HEK293 (cell line): ENCODE measurements at regions not wholly inside any gene's neighbourhood (a gene's known extent, or its start where the extent isn't known, plus 50 kb on each side); places are given as distances from the start of the nearest gene placed in this dataset.

Experiments used
- CTCF ChIA-PET: fragments of 350-600 bp; formaldehyde crosslinking; extraction: SDS; loops from one replicate; lab custom pipeline; 2021; ENCODE audit warnings: antibody characterized with exemption; lab: Yijun Ruan, JAX
- POLR2A ChIA-PET: fragments of 300-600 bp; formaldehyde crosslinking; extraction: SDS; loops from one replicate; lab custom pipeline; 2020; ENCODE audit warnings: antibody characterized with exemption, inconsistent platforms; lab: Yijun Ruan, JAX
- H3K27ac ChIP-seq: fragments of 200-500 bp; sonication (Bioruptor generic); 2 replicates; pipeline ENCODE4 v1.5.1; 2014; ENCODE audit warnings: low read depth, low read length, control low read depth, inconsistent platforms; ENCODE audit errors: extremely low read depth
- H3K36me3 ChIP-seq, 2 experiments: fragments of 200-500 bp in 1 of 2; sonication (Bioruptor generic) in 1 of 2; 1 replicate in 1 of 2; 2 replicates in 1 of 2; pipeline ENCODE4 v1.5.1; 2014 to 2017; ENCODE audit warnings: inconsistent platforms in 2 of 2, low read length in 2 of 2; ENCODE audit not compliant: control insufficient read depth in 2 of 2, insufficient read depth in 1 of 2
- H3K4me1 ChIP-seq: fragments of 200-500 bp; sonication (Bioruptor generic); 2 replicates; pipeline ENCODE4 v1.5.1; 2014; ENCODE audit warnings: mild to moderate bottlenecking, low read length, inconsistent platforms; ENCODE audit not compliant: control insufficient read depth, insufficient read depth
- H3K4me3 ChIP-seq: 2 replicates; pipeline ENCODE4 v1.5.1; 2011; ENCODE audit warnings: low read depth, mild to moderate bottlenecking, control low read depth, low read length, moderate library complexity
- H3K9me3 ChIP-seq: fragments of 200-500 bp; sonication (Bioruptor generic); 2 replicates; pipeline ENCODE4 v1.5.1; 2014; ENCODE audit warnings: low read depth, low read length, inconsistent platforms; ENCODE audit not compliant: control insufficient read depth, insufficient read depth
- OSR2 ChIP-seq: fragments of 450-650 bp; formaldehyde crosslinking; IDR thresholded peaks from 2 replicates; pipeline ENCODE4 v1.5.1; 2016; ENCODE audit warnings: missing biosample characterization, missing genetic modification characterization
- SALL2 ChIP-seq: fragments of 450-650 bp; formaldehyde crosslinking; IDR thresholded peaks from 2 replicates; pipeline ENCODE4 v1.5.0; 2017; ENCODE audit warnings: missing biosample characterization, mild to moderate bottlenecking, missing genetic modification characterization, borderline replicate concordance
- SCRT1 ChIP-seq: fragments of 450-650 bp; formaldehyde crosslinking; IDR thresholded peaks from 2 replicates; pipeline ENCODE4 v1.5.1; 2016; ENCODE audit warnings: missing biosample characterization, missing genetic modification characterization, borderline replicate concordance
- ZEB2 ChIP-seq: fragments of 450-650 bp; formaldehyde crosslinking; IDR thresholded peaks from 2 replicates; pipeline ENCODE4 v1.5.1; 2016; ENCODE audit warnings: missing biosample characterization, missing genetic modification characterization
- ZFHX2 ChIP-seq: fragments of 450-650 bp; formaldehyde crosslinking; conservative IDR thresholded peaks from 2 replicates; pipeline ENCODE4 v1.5.1; 2016; ENCODE audit warnings: missing biosample characterization, missing genetic modification characterization
- ZNF174 ChIP-seq: fragments of 450-650 bp; formaldehyde crosslinking; IDR thresholded peaks from 2 replicates; pipeline ENCODE4 v1.5.0; 2017; ENCODE audit warnings: missing biosample characterization, mild to moderate bottlenecking, missing genetic modification characterization
- ZNF214 ChIP-seq: fragments of 450-650 bp; formaldehyde crosslinking; IDR thresholded peaks from 2 replicates; pipeline ENCODE4 v1.5.1; 2017; ENCODE audit warnings: missing biosample characterization, mild to moderate bottlenecking, missing genetic modification characterization, borderline replicate concordance
- ZNF555 ChIP-seq: fragments of 450-650 bp; formaldehyde crosslinking; conservative IDR thresholded peaks from 2 replicates; pipeline ENCODE4 v1.5.1; 2017; ENCODE audit warnings: missing biosample characterization, mild to moderate bottlenecking, missing genetic modification characterization, inconsistent platforms
- ZNF596 ChIP-seq: fragments of 450-650 bp; IDR thresholded peaks from 2 replicates; pipeline ENCODE4 v1.5.0; 2018; ENCODE audit warnings: missing biosample characterization, mild to moderate bottlenecking, missing genetic modification characterization, moderate library complexity
- ZNF654 ChIP-seq: fragments of 450-650 bp; formaldehyde crosslinking; IDR thresholded peaks from 2 replicates; pipeline ENCODE4 v1.5.1; 2016; ENCODE audit warnings: low read depth, missing biosample characterization, missing genetic modification characterization
- ZSCAN16 ChIP-seq: fragments of 450-650 bp; formaldehyde crosslinking; IDR thresholded peaks from 2 replicates; pipeline ENCODE4 v1.5.1; 2016; ENCODE audit warnings: missing biosample characterization, missing genetic modification characterization
- TF ChIP-seq, protein P1 (sequence below): fragments of 450-650 bp; formaldehyde crosslinking; IDR thresholded peaks from 2 replicates; pipeline ENCODE4 v1.5.1; 2016; ENCODE audit warnings: missing biosample characterization, missing genetic modification characterization
- TF ChIP-seq, protein P2 (sequence below): fragments of 450-650 bp; formaldehyde crosslinking; IDR thresholded peaks from 2 replicates; pipeline ENCODE4 v1.5.1; 2016; ENCODE audit warnings: missing biosample characterization, missing genetic modification characterization, low read depth
- TF ChIP-seq, protein P3 (sequence below): fragments of 450-650 bp; formaldehyde crosslinking; IDR thresholded peaks from 2 replicates; pipeline ENCODE4 v1.5.1; 2017; ENCODE audit warnings: missing biosample characterization, missing genetic modification characterization
- TF ChIP-seq, protein P4 (sequence below): fragments of 450-650 bp; formaldehyde crosslinking; IDR thresholded peaks from 2 replicates; pipeline ENCODE4 v1.5.1; 2016; ENCODE audit warnings: missing biosample characterization, missing genetic modification characterization
- TF ChIP-seq, protein P5 (sequence below): fragments of 450-650 bp; formaldehyde crosslinking; IDR thresholded peaks from 2 replicates; pipeline ENCODE4 v1.5.1; 2016; ENCODE audit warnings: missing biosample characterization, missing genetic modification characterization

DNA sequence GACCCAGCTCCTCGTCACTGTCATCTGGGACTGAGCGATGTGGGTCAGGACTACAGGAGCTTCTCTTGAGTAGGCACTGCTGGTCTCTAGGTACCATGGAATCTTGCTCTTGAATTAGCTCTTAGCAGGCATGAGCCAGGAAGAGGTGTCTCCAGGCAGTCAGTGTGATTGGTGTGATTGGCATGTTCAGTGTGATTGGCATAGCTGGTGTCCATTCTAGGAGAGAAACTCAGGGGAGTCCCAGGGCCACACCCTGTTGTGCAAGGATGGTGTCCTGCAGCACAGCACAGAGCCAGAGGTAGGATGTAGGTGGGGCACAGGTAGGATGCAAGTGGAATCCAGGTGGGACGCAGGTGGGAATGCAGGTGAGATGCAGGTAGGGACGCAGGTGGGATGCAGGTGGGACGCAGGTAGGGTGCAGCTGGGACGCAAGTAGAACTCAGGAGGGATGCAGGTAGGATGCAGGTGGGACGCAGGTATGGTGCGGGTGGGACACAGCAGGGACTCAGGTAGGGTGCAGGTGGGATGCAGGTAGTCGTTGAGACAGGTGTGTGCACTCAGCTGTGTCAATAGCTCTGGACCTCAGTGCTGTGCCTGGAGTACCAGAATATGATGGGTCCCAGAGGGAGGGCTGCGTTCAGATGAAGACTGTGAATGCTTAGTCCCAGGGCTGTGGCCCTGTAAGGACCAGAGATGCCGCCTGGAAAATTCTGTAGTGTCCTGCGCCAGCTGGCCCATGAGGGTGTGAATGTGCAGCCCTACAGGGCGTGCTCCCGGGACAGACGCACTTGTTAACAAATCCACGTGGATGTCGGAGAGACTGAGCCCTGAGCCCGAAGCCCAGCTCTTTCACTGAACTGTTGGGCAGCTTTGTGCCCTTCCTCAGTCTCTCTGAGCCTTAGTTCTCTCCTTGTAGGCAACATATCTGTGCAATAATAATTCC, 248.2 kb upstream of the PITRM1 start:
- CTCF ChIA-PET, result no interaction called here
- no peak overlapping the region for H3K4me3 ChIP-seq
- no peaks in the 10 kb centered on the region for H3K9me3 ChIP-seq
- POLR2A ChIA-PET, result no interaction called here
- peak; percentile 99 for TF ChIP-seq ZEB2 (tag by site-specific recombination)
- TF ChIP-seq, protein P1, sequence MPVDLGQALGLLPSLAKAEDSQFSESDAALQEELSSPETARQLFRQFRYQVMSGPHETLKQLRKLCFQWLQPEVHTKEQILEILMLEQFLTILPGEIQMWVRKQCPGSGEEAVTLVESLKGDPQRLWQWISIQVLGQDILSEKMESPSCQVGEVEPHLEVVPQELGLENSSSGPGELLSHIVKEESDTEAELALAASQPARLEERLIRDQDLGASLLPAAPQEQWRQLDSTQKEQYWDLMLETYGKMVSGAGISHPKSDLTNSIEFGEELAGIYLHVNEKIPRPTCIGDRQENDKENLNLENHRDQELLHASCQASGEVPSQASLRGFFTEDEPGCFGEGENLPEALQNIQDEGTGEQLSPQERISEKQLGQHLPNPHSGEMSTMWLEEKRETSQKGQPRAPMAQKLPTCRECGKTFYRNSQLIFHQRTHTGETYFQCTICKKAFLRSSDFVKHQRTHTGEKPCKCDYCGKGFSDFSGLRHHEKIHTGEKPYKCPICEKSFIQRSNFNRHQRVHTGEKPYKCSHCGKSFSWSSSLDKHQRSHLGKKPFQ, result peak; percentile 74
- TF ChIP-seq ZSCAN16 (tag by site-specific recombination), result no peak
- H3K4me1 ChIP-seq, result peaks cover 8% of the 10 kb centered on the region
- no peaks in the 10 kb centered on the region for H3K36me3 ChIP-seq
- no peak overlapping the region for H3K27ac ChIP-seq

DNA sequence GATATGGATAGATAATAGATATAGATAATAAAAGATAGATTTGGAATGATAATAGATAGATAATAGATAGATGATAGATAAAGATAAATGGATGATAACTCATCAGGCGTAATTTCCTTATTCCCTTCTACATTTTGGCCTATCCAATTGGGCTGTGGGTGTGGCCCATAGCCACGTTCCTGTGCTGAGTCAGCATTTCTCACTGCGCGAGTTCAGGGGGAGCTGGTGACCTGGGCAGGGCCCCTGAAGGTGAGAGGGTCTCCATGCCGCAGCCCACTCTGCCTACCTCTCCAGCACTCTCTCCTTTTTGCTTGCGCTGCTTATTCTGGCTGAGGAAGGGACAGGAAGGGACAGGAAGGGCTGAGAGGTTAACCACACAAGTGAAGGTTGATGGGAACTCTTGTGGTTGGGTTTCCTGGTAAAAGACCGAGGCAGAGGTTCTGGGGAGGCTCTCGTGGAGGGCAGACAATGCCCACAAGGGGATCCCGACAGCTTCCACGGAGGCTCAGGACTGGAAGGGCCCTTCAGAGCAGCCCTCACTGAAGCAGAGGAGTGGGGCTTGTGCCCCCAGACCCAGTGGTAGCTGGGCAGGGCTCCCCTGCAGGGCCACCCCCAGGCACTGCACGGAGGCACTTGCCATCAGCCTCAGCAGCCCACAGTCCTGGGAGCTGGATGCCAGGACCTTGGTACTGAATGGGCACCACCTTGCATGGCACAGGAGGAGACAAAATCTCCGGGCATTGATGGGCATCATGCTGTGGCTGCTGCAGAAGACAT, 247.3 kb upstream of the PITRM1 start:
- no peaks in the 10 kb centered on the region for H3K9me3 ChIP-seq
- ChIA-PET POLR2A (no interaction called here), CTCF (no interaction called here)
- no peak overlapping the region for H3K4me3 ChIP-seq
- no peak for TF ChIP-seq ZFHX2 (tag by site-specific recombination)
- TF ChIP-seq ZNF555 (tag by site-specific recombination), result no peak
- TF ChIP-seq, protein P2, sequence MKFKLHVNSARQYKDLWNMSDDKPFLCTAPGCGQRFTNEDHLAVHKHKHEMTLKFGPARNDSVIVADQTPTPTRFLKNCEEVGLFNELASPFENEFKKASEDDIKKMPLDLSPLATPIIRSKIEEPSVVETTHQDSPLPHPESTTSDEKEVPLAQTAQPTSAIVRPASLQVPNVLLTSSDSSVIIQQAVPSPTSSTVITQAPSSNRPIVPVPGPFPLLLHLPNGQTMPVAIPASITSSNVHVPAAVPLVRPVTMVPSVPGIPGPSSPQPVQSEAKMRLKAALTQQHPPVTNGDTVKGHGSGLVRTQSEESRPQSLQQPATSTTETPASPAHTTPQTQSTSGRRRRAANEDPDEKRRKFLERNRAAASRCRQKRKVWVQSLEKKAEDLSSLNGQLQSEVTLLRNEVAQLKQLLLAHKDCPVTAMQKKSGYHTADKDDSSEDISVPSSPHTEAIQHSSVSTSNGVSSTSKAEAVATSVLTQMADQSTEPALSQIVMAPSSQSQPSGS, result no peak
- TF ChIP-seq, protein P3, sequence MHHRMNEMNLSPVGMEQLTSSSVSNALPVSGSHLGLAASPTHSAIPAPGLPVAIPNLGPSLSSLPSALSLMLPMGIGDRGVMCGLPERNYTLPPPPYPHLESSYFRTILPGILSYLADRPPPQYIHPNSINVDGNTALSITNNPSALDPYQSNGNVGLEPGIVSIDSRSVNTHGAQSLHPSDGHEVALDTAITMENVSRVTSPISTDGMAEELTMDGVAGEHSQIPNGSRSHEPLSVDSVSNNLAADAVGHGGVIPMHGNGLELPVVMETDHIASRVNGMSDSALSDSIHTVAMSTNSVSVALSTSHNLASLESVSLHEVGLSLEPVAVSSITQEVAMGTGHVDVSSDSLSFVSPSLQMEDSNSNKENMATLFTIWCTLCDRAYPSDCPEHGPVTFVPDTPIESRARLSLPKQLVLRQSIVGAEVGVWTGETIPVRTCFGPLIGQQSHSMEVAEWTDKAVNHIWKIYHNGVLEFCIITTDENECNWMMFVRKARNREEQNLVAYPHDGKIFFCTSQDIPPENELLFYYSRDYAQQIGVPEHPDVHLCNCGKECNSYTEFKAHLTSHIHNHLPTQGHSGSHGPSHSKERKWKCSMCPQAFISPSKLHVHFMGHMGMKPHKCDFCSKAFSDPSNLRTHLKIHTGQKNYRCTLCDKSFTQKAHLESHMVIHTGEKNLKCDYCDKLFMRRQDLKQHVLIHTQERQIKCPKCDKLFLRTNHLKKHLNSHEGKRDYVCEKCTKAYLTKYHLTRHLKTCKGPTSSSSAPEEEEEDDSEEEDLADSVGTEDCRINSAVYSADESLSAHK (tag by site-specific recombination), result no peak
- TF ChIP-seq, protein P4, sequence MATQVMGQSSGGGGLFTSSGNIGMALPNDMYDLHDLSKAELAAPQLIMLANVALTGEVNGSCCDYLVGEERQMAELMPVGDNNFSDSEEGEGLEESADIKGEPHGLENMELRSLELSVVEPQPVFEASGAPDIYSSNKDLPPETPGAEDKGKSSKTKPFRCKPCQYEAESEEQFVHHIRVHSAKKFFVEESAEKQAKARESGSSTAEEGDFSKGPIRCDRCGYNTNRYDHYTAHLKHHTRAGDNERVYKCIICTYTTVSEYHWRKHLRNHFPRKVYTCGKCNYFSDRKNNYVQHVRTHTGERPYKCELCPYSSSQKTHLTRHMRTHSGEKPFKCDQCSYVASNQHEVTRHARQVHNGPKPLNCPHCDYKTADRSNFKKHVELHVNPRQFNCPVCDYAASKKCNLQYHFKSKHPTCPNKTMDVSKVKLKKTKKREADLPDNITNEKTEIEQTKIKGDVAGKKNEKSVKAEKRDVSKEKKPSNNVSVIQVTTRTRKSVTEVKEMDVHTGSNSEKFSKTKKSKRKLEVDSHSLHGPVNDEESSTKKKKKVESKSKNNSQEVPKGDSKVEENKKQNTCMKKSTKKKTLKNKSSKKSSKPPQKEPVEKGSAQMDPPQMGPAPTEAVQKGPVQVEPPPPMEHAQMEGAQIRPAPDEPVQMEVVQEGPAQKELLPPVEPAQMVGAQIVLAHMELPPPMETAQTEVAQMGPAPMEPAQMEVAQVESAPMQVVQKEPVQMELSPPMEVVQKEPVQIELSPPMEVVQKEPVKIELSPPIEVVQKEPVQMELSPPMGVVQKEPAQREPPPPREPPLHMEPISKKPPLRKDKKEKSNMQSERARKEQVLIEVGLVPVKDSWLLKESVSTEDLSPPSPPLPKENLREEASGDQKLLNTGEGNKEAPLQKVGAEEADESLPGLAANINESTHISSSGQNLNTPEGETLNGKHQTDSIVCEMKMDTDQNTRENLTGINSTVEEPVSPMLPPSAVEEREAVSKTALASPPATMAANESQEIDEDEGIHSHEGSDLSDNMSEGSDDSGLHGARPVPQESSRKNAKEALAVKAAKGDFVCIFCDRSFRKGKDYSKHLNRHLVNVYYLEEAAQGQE (tag by site-specific recombination), result no peak
- no peak for TF ChIP-seq ZNF174 (tag by site-specific recombination)
- no peak for TF ChIP-seq ZNF214 (tag by site-specific recombination)
- no peak for TF ChIP-seq ZNF596 (tag by site-specific recombination)
- no peak for TF ChIP-seq OSR2
- no peak for TF ChIP-seq ZNF654
- TF ChIP-seq, protein P5, sequence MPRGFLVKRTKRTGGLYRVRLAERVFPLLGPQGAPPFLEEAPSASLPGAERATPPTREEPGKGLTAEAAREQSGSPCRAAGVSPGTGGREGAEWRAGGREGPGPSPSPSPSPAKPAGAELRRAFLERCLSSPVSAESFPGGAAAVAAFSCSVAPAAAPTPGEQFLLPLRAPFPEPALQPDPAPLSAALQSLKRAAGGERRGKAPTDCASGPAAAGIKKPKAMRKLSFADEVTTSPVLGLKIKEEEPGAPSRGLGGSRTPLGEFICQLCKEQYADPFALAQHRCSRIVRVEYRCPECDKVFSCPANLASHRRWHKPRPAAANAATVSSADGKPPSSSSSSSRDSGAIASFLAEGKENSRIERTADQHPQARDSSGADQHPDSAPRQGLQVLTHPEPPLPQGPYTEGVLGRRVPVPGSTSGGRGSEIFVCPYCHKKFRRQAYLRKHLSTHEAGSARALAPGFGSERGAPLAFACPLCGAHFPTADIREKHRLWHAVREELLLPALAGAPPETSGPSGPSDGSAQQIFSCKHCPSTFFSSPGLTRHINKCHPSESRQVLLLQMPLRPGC, result no peak
- TF ChIP-seq SALL2 (tag by site-specific recombination), result no peak
- no peak for TF ChIP-seq SCRT1 (tag by site-specific recombination)
- H3K27ac ChIP-seq, result no peak overlapping the region
- H3K36me3 ChIP-seq, result no peaks in the 10 kb centered on the region
- peaks cover 8% of the 10 kb centered on the region for H3K4me1 ChIP-seq
